H9 (cell line): ENCODE measurements at regions not wholly inside any gene's neighbourhood (a gene's known extent, or its start where the extent isn't known, plus 50 kb on each side); places are given as distances from the start of the nearest gene placed in this dataset.

Experiments used
- DNase-seq: peaks from one replicate; pipeline ENCODE4 v3.0.0-alpha.2; 2017
- H2AFZ ChIP-seq: one replicate; pipeline ENCODE4 v1.6.1; 2013; ENCODE audit warnings: mild to moderate bottlenecking, low read length, control low read depth, moderate library complexity
- H2AK5ac ChIP-seq: 2 replicates; pipeline ENCODE4 v1.6.1; 2013; ENCODE audit warnings: low read length, control low read depth, mixed read lengths; ENCODE audit not compliant: insufficient read length
- H2BK120ac ChIP-seq: one replicate; pipeline ENCODE4 v1.6.1; 2013; ENCODE audit warnings: low read depth, mild to moderate bottlenecking, low read length, control low read depth, inconsistent platforms; ENCODE audit not compliant: poor library complexity, severe bottlenecking
- H2BK12ac ChIP-seq: 2 replicates; pipeline ENCODE4 v1.6.1; 2013; ENCODE audit warnings: low read length, control low read depth, mixed read lengths, low read depth; ENCODE audit not compliant: insufficient read length
- H2BK15ac ChIP-seq: 2 replicates; pipeline ENCODE4 v1.6.1; 2013; ENCODE audit warnings: low read depth, low read length, control low read depth
- H2BK20ac ChIP-seq: one replicate; pipeline ENCODE4 v1.6.1; 2013; ENCODE audit warnings: low read depth, mild to moderate bottlenecking, low read length, control low read depth, inconsistent platforms; ENCODE audit not compliant: poor library complexity, severe bottlenecking
- H2BK5ac ChIP-seq: 2 replicates; pipeline ENCODE4 v1.6.1; 2013; ENCODE audit warnings: low read length, control low read depth, mixed read lengths; ENCODE audit not compliant: insufficient read length
- H3K14ac ChIP-seq: 2 replicates; pipeline ENCODE4 v1.6.1; 2013; ENCODE audit warnings: low read length, control low read depth; ENCODE audit not compliant: insufficient read depth
- H3K18ac ChIP-seq: 2 replicates; pipeline ENCODE4 v1.6.1; 2013; ENCODE audit warnings: low read depth, mild to moderate bottlenecking, mixed read lengths, low read length, control low read depth; ENCODE audit not compliant: insufficient read length
- H3K23ac ChIP-seq: 2 replicates; pipeline ENCODE4 v1.6.1; 2013; ENCODE audit warnings: low read length, control low read depth, mixed read lengths, low read depth; ENCODE audit not compliant: insufficient read length
- H3K23me2 ChIP-seq: 2 replicates; pipeline ENCODE4 v1.6.1; 2013; ENCODE audit warnings: low read depth, mild to moderate bottlenecking, mixed read lengths, low read length, control low read depth; ENCODE audit not compliant: insufficient read length, poor library complexity, severe bottlenecking
- H3K27ac ChIP-seq: 2 replicates; pipeline ENCODE4 v1.5.1; 2013; ENCODE audit warnings: low read length, control low read depth, mixed read lengths, low read depth; ENCODE audit not compliant: insufficient read length
- H3K27me3 ChIP-seq: 2 replicates; pipeline ENCODE4 v1.6.1; 2013; ENCODE audit warnings: low read length, control low read depth, inconsistent platforms; ENCODE audit not compliant: insufficient read depth
- H3K4ac ChIP-seq: 2 replicates; pipeline ENCODE4 v1.6.1; 2013; ENCODE audit warnings: low read depth, mild to moderate bottlenecking, control low read depth, inconsistent platforms, low read length, moderate library complexity
- H3K4me1 ChIP-seq: 2 replicates; pipeline ENCODE4 v1.6.1; 2013; ENCODE audit warnings: low read length, control low read depth, inconsistent platforms; ENCODE audit not compliant: insufficient read depth
- H3K4me2 ChIP-seq: 2 replicates; pipeline ENCODE4 v1.6.1; 2013; ENCODE audit warnings: low read length, control low read depth, mixed read lengths; ENCODE audit not compliant: insufficient read length, insufficient read depth
- H3K56ac ChIP-seq: 2 replicates; pipeline ENCODE4 v1.6.1; 2013; ENCODE audit warnings: low read depth, mild to moderate bottlenecking, mixed read lengths, low read length, control low read depth; ENCODE audit not compliant: insufficient read length
- H3K79me1 ChIP-seq: 2 replicates; pipeline ENCODE4 v1.6.1; 2013; ENCODE audit warnings: low read depth, mild to moderate bottlenecking, moderate library complexity, low read length, control low read depth, inconsistent platforms; ENCODE audit not compliant: insufficient read depth, poor library complexity, severe bottlenecking
- H3K79me2 ChIP-seq: 2 replicates; pipeline ENCODE4 v1.6.1; 2013; ENCODE audit warnings: low read length, control low read depth, inconsistent platforms; ENCODE audit not compliant: insufficient read depth
- H3K9ac ChIP-seq: 2 replicates; pipeline ENCODE4 v1.6.1; 2013; ENCODE audit warnings: low read length, control low read depth, mixed read lengths; ENCODE audit not compliant: insufficient read length; ENCODE audit errors: extremely low read depth
- H3K9me3 ChIP-seq: one replicate; pipeline ENCODE4 v1.6.1; 2013; ENCODE audit warnings: low read depth, low read length, inconsistent platforms; ENCODE audit not compliant: control insufficient read depth
- H3T11ph ChIP-seq: one replicate; pipeline ENCODE4 v1.6.1; 2013; ENCODE audit warnings: mild to moderate bottlenecking, low read length, control low read depth, inconsistent platforms
- H4K20me1 ChIP-seq: one replicate; pipeline ENCODE4 v1.6.1; 2013; ENCODE audit not compliant: control insufficient read depth, insufficient read length, insufficient read depth
- H4K5ac ChIP-seq: 2 replicates; pipeline ENCODE4 v1.6.1; 2013; ENCODE audit warnings: low read depth, mild to moderate bottlenecking, mixed read lengths, low read length, control low read depth; ENCODE audit not compliant: insufficient read length
- H4K8ac ChIP-seq: replicated peaks from 2 replicates; pipeline ENCODE4 v1.6.1; 2013; ENCODE audit warnings: low read length, control low read depth, mixed read lengths, low read depth; ENCODE audit not compliant: insufficient read length
- H4K91ac ChIP-seq: 2 replicates; pipeline ENCODE4 v1.6.1; 2013; ENCODE audit warnings: low read depth, mild to moderate bottlenecking, moderate library complexity, mixed read lengths, low read length, control low read depth; ENCODE audit not compliant: insufficient read length
- H3K27ac Mint-ChIP-seq, 3 experiments: 2 replicates in 2 of 3; 3 replicates in 1 of 3; pipeline ENCODE4 v1.8.0; 2020 to 2021; ENCODE audit warnings: mixed read lengths in 3 of 3, mild to moderate bottlenecking in 1 of 3, moderate library complexity in 1 of 3
- H3K27me3 Mint-ChIP-seq: 2 replicates; pipeline ENCODE4 v1.8.0; 2021; ENCODE audit warnings: low read depth, mild to moderate bottlenecking, moderate library complexity, mixed read lengths
- H3K36me3 Mint-ChIP-seq, 3 experiments: 2 replicates in 2 of 3; 3 replicates in 1 of 3; pipeline ENCODE4 v1.8.0; 2020 to 2021; ENCODE audit warnings: low read depth in 3 of 3, mixed read lengths in 3 of 3; ENCODE audit not compliant: insufficient read depth in 1 of 3
- H3K4me1 Mint-ChIP-seq, 2 experiments: 2 replicates each; pipeline ENCODE4 v1.8.0; 2020; ENCODE audit warnings: mixed read lengths in 2 of 2
- H3K4me3 Mint-ChIP-seq, 2 experiments: 2 replicates in 1 of 2; 3 replicates in 1 of 2; pipeline ENCODE4 v1.8.0; 2020 to 2021; ENCODE audit warnings: mild to moderate bottlenecking in 2 of 2, mixed read lengths in 2 of 2, moderate library complexity in 1 of 2
- H3K9me3 Mint-ChIP-seq, 2 experiments: 2 replicates in 1 of 2; 3 replicates in 1 of 2; pipeline ENCODE4 v1.8.0; 2020; ENCODE audit warnings: mild to moderate bottlenecking in 2 of 2, mixed read lengths in 2 of 2, moderate library complexity in 1 of 2
- CTCF ChIP-seq: fragments of 200-600 bp; sonication (generic); conservative IDR thresholded peaks from 3 replicates; pipeline ENCODE4 v1.8.0; 2021; ENCODE audit warnings: antibody characterized with exemption, mild to moderate bottlenecking
- WGBS: extraction: QIAGEN DNeasy Blood & Tissue Kit; methylation state at CpG from one replicate; pipeline ENCODE4 v1.1.7; 2013; ENCODE audit warnings: missing lambda C conversion rate, low lambda C conversion rate, mixed read lengths; ENCODE audit not compliant: insufficient read length; ENCODE audit errors: extremely low coverage; 5-methylcytosine and 5-hydroxymethylcytosine counted together

- no CpG with 5 or more reads among the region's 7 CpGs for WGBS
- no peak overlapping the region for H3K27ac Mint-ChIP-seq
These were observed 777.9 kb upstream of the ARRDC4 start for GRCh38 chr15:97182581-97182980.

More at GRCh38 chr15:97182581-97182980, 777.9 kb upstream of the ARRDC4 start:
- H3K27me3 Mint-ChIP-seq = no peaks in the 10 kb centered on the region
- Histone ChIP-seq H2AK5ac (no peak overlapping the region), H3K14ac (no peak overlapping the region), H3K4me1 (peaks cover under 1% of the 10 kb centered on the region; the same call in 1 of the 2 replicates), H2BK20ac (no peak overlapping the region), H3K56ac (no peak overlapping the region), H2AFZ (no peak overlapping the region), H4K5ac (no peak overlapping the region), H2BK15ac (no peak overlapping the region), H4K20me1 (no peaks in the 10 kb centered on the region), H2BK5ac (no peak overlapping the region), H3K27ac (no peak overlapping the region), H3K27me3 (no peaks in the 10 kb centered on the region), H3K4ac (no peak overlapping the region), H2BK12ac (no peak overlapping the region), H4K91ac (no peak overlapping the region), H3K18ac (no peak overlapping the region), H3T11ph (no peak overlapping the region), H3K23me2 (no peaks in the 10 kb centered on the region), H3K23ac (no peak overlapping the region), H3K79me1 (no peaks in the 10 kb centered on the region), H3K79me2 (no peaks in the 10 kb centered on the region), H4K8ac (peak overlapping the region; percentile 12), H2BK120ac (no peak overlapping the region), H3K4me2 (no peak overlapping the region), H3K9ac (no peak overlapping the region), H3K9me3 (no peaks in the 10 kb centered on the region)
- H3K9me3 Mint-ChIP-seq = no peaks in the 10 kb centered on the region
- H3K36me3 Mint-ChIP-seq = no peaks in the 10 kb centered on the region
- no peak for DNase-seq
- peaks cover 4% of the 10 kb centered on the region in 2 experiments for H3K4me1 Mint-ChIP-seq
- no peak for TF ChIP-seq CTCF
- H3K4me3 Mint-ChIP-seq = no peak overlapping the region
